GM23338 (cell line): ENCODE measurements at regions not wholly inside any gene's neighbourhood (a gene's known extent, or its start where the extent isn't known, plus 50 kb on each side); places are given as distances from the start of the nearest gene placed in this dataset.

Source experiments
- ATAC-seq: fragments of 200-7000 bp; cut with Tn5 transposase; 3 replicates; pipeline ENCODE4 v1.9.1; 2020
- DNase-seq: peaks from one replicate; pipeline ENCODE4 v3.0.0-alpha.2; 2015; ENCODE audit warnings: low spot score
- H2AFZ ChIP-seq: fragments of 200-600 bp; sonication (generic); 2 replicates; pipeline ENCODE4 v1.8.0; 2016; ENCODE audit warnings: antibody characterized with exemption, mild to moderate bottlenecking, moderate library complexity
- H3F3A ChIP-seq: fragments of 200-600 bp; sonication (generic); replicated peaks from 2 replicates; pipeline ENCODE4 v1.8.0; 2017; ENCODE audit warnings: antibody characterized with exemption, mixed run types, low read depth
- H3K27ac ChIP-seq: fragments of 200-600 bp; sonication (generic); 2 replicates; pipeline ENCODE4 v1.6.1; 2016; ENCODE audit warnings: low read depth
- H3K27me3 ChIP-seq: fragments of 200-600 bp; sonication (generic); 2 replicates; pipeline ENCODE4 v1.8.0; 2016; ENCODE audit warnings: mild to moderate bottlenecking, mixed run types, moderate library complexity; ENCODE audit not compliant: insufficient read depth
- H3K36me3 ChIP-seq: fragments of 200-600 bp; sonication (generic); 2 replicates; pipeline ENCODE4 v1.8.0; 2016; ENCODE audit warnings: mild to moderate bottlenecking; ENCODE audit not compliant: insufficient read depth
- H3K4me1 ChIP-seq: fragments of 200-600 bp; sonication (generic); 2 replicates; pipeline ENCODE4 v1.8.0; 2016; ENCODE audit warnings: mild to moderate bottlenecking, moderate library complexity; ENCODE audit not compliant: insufficient read depth
- H3K4me2 ChIP-seq: fragments of 200-600 bp; sonication (generic); 2 replicates; pipeline ENCODE4 v1.7.1; 2017; ENCODE audit warnings: mixed run types
- H3K4me3 ChIP-seq: fragments of 200-600 bp; sonication (generic); 2 replicates; pipeline ENCODE4 v1.6.1; 2016; ENCODE audit warnings: mixed run types
- H3K79me2 ChIP-seq: fragments of 200-600 bp; sonication (generic); replicated peaks from 2 replicates; pipeline ENCODE4 v1.8.0; 2017; ENCODE audit warnings: mild to moderate bottlenecking; ENCODE audit not compliant: insufficient read depth
- H3K9me2 ChIP-seq: fragments of 200-600 bp; sonication (generic); 2 replicates; pipeline ENCODE4 v1.8.0; 2017; ENCODE audit not compliant: insufficient read depth
- H4K20me1 ChIP-seq: fragments of 200-600 bp; sonication (generic); replicated peaks from 2 replicates; pipeline ENCODE4 v1.8.0; 2017; ENCODE audit warnings: mild to moderate bottlenecking; ENCODE audit not compliant: insufficient read depth
- H3K27ac Mint-ChIP-seq: 2 replicates; pipeline ENCODE4 v1.8.0; 2020; ENCODE audit warnings: inconsistent platforms, mild to moderate bottlenecking, moderate library complexity, mixed read lengths
- H3K27me3 Mint-ChIP-seq: 3 replicates; pipeline ENCODE4 v1.8.0; 2022; ENCODE audit warnings: low read depth, mild to moderate bottlenecking, moderate library complexity, mixed read lengths, inconsistent platforms; ENCODE audit not compliant: insufficient read depth, poor library complexity
- H3K36me3 Mint-ChIP-seq: 3 replicates; pipeline ENCODE4 v1.8.0; 2021; ENCODE audit warnings: low read depth, mild to moderate bottlenecking, inconsistent platforms, moderate library complexity, mixed read lengths
- H3K4me1 Mint-ChIP-seq: 3 replicates; pipeline ENCODE4 v1.8.0; 2020; ENCODE audit warnings: mild to moderate bottlenecking, inconsistent platforms, mixed read lengths
- H3K4me3 Mint-ChIP-seq: 3 replicates; pipeline ENCODE4 v1.8.0; 2021; ENCODE audit warnings: moderate library complexity, mild to moderate bottlenecking, inconsistent platforms, mixed read lengths
- H3K9me3 Mint-ChIP-seq: 3 replicates; pipeline ENCODE4 v1.8.0; 2020; ENCODE audit warnings: moderate library complexity, mild to moderate bottlenecking, inconsistent platforms, mixed read lengths
- NANOG ChIP-seq: IDR thresholded peaks from 2 replicates; pipeline ENCODE4 v1.6.1; 2016; ENCODE audit warnings: antibody characterized with exemption, borderline replicate concordance
- POLR2AphosphoS5 ChIP-seq: IDR thresholded peaks from 2 replicates; pipeline ENCODE4 v1.6.1; 2016; ENCODE audit warnings: antibody characterized with exemption, low read depth
- STAT1 ChIP-seq: IDR thresholded peaks from one replicate; pipeline ENCODE4 v1.6.1; 2016; ENCODE audit warnings: antibody characterized with exemption; ENCODE audit not compliant: unreplicated experiment
- TF ChIP-seq, protein P1 (sequence below): fragments of 250-450 bp; sonication (Bioruptor Pico); IDR thresholded peaks from 2 replicates; pipeline ENCODE4 v1.5.0; 2020; ENCODE audit warnings: mild to moderate bottlenecking, moderate library complexity
- TF ChIP-seq, protein P2 (sequence below), 2 experiments: fragments of 200-600 bp in 1 of 2; sonication (generic) in 1 of 2; conservative IDR thresholded peaks; 2 replicates each; pipeline versions ENCODE4 v1.5.1 to v1.6.1; 2016 to 2017; ENCODE audit warnings: antibody characterized with exemption in 2 of 2, low read depth in 2 of 2, mild to moderate bottlenecking in 2 of 2, moderate library complexity in 1 of 2
- TF ChIP-seq, protein P3 (sequence below): IDR thresholded peaks from 2 replicates; pipeline ENCODE4 v1.6.1; 2016; ENCODE audit warnings: antibody characterized with exemption

DNA sequence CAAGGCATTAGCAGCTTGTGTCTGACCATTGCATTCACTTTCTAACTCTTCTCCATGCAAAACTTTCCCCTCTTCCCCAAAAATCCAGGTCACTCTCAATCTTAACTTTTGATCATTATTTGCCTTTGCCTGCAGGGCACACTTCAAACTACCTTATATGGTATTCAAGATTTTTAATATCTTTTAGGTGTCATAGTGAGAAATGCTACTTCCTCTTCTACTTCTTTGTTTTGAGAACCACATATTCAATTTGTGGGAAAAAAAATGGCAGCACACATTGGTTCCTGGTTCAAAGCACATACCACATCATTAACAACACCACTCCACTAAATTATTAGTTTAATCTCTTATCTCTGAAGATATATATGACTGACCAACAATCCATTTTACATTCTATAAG is 1267.0 kb upstream of the CITED2 start (continued):
- TF ChIP-seq, protein P1, sequence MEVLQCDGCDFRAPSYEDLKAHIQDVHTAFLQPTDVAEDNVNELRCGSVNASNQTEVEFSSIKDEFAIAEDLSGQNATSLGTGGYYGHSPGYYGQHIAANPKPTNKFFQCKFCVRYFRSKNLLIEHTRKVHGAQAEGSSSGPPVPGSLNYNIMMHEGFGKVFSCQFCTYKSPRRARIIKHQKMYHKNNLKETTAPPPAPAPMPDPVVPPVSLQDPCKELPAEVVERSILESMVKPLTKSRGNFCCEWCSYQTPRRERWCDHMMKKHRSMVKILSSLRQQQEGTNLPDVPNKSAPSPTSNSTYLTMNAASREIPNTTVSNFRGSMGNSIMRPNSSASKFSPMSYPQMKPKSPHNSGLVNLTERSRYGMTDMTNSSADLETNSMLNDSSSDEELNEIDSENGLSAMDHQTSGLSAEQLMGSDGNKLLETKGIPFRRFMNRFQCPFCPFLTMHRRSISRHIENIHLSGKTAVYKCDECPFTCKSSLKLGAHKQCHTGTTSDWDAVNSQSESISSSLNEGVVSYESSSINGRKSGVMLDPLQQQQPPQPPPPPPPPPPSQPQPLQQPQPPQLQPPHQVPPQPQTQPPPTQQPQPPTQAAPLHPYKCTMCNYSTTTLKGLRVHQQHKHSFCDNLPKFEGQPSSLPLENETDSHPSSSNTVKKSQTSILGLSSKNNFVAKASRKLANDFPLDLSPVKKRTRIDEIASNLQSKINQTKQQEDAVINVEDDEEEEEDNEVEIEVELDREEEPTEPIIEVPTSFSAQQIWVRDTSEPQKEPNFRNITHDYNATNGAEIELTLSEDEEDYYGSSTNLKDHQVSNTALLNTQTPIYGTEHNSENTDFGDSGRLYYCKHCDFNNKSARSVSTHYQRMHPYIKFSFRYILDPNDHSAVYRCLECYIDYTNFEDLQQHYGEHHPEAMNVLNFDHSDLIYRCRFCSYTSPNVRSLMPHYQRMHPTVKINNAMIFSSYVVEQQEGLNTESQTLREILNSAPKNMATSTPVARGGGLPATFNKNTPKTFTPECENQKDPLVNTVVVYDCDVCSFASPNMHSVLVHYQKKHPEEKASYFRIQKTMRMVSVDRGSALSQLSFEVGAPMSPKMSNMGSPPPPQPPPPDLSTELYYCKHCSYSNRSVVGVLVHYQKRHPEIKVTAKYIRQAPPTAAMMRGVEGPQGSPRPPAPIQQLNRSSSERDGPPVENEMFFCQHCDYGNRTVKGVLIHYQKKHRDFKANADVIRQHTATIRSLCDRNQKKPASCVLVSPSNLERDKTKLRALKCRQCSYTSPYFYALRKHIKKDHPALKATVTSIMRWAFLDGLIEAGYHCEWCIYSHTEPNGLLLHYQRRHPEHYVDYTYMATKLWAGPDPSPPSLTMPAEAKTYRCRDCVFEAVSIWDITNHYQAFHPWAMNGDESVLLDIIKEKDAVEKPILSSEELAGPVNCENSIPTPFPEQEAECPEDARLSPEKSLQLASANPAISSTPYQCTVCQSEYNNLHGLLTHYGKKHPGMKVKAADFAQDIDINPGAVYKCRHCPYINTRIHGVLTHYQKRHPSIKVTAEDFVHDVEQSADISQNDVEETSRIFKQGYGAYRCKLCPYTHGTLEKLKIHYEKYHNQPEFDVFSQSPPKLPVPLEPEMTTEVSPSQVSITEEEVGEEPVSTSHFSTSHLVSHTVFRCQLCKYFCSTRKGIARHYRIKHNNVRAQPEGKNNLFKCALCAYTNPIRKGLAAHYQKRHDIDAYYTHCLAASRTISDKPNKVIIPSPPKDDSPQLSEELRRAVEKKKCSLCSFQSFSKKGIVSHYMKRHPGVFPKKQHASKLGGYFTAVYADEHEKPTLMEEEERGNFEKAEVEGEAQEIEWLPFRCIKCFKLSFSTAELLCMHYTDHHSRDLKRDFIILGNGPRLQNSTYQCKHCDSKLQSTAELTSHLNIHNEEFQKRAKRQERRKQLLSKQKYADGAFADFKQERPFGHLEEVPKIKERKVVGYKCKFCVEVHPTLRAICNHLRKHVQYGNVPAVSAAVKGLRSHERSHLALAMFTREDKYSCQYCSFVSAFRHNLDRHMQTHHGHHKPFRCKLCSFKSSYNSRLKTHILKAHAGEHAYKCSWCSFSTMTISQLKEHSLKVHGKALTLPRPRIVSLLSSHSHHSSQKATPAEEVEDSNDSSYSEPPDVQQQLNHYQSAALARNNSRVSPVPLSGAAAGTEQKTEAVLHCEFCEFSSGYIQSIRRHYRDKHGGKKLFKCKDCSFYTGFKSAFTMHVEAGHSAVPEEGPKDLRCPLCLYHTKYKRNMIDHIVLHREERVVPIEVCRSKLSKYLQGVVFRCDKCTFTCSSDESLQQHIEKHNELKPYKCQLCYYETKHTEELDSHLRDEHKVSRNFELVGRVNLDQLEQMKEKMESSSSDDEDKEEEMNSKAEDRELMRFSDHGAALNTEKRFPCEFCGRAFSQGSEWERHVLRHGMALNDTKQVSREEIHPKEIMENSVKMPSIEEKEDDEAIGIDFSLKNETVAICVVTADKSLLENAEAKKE: no peak

DNA sequence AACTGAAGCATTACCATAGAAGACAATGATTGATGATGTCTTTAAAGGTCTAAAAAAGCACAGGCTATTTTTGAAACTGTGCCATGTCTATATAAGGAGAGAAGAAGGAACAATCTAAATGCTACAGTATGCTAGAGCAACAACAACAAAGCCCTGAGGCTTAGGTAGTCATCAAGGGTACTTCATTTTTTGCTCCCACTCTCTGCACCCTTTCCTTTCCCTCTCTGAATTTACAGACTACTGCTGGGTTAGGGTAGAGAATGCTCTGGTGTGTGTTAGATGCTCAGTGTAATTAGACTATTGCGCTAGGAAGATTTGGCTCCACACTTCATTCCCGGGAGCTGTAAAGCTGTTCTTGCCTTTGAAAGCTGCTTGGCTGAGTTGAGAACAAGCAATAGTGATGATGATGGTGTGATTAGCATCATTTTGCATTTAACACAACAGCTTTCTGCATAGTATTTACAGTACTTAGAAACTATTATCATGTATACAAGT is 1262.5 kb upstream of the CITED2 start:
- peak; percentile 84 for ATAC-seq
- Histone ChIP-seq H4K20me1 (no peaks in the 10 kb centered on the region), H2AFZ (no peak overlapping the region), H3K4me2 (peak overlapping the region; percentile 3; the same call in 1 of the 2 replicates), H3K9me2 (peaks cover 12% of the 10 kb centered on the region), H3K79me2 (no peaks in the 10 kb centered on the region), H3K27ac (no peak overlapping the region), H3K4me3 (no peak overlapping the region), H3K4me1 (peaks cover 13% of the 10 kb centered on the region), H3F3A (no peaks in the 10 kb centered on the region), H3K27me3 (peaks cover 9% of the 10 kb centered on the region; the same call in 1 of the 2 replicates), H3K36me3 (no peaks in the 10 kb centered on the region)
- H3K36me3 Mint-ChIP-seq: peaks cover 6% of the 10 kb centered on the region; the same call in 2 of the 3 replicates
- no peak overlapping the region for H3K27ac Mint-ChIP-seq
- TF ChIP-seq POLR2AphosphoS5 (no peak), NANOG (peak; percentile 98)
- H3K27me3 Mint-ChIP-seq: peaks cover 4% of the 10 kb centered on the region
- no peak overlapping the region for H3K4me3 Mint-ChIP-seq
- peak; percentile 48 for DNase-seq
- H3K9me3 Mint-ChIP-seq: peaks cover 7% of the 10 kb centered on the region; the same call in 2 of the 3 replicates
- peaks cover 17% of the 10 kb centered on the region for H3K4me1 Mint-ChIP-seq

DNA sequence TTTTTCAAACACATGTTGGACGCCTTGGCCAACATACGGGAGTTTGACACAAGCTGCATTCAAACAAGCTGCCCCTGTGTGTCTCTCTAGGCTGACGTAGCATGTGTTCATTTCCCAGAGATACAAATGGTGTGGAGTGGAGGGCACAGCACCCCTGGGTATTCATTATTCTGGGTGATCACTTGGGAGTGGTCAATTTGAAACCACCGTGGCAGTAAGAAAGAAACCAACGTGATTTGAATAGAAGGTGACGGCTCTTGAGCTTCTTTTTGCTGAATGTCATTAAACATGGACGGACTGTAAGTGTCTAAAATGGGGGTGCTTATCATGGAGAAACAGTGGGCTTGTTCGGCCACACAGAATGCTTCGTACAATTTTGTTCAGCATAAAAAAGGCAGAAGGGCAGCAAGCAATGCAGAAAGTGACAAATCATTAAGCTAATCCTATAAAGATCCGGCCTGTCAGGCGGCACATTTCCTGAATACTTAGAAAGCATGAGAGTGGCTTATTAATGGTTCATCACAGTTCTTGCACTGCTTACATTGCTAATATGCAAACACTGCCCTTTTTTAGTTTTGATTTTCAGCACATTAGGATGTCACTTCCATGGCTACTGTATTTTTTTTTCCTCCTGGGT is 1261.9 kb upstream of the CITED2 start:
- Histone ChIP-seq H3K27ac (no peak overlapping the region), H3K9me2 (peaks cover 8% of the 10 kb centered on the region; the same call in 1 of the 2 replicates), H3K79me2 (no peaks in the 10 kb centered on the region), H3F3A (no peaks in the 10 kb centered on the region), H3K36me3 (no peaks in the 10 kb centered on the region), H3K4me3 (no peak overlapping the region), H3K27me3 (peaks cover 9% of the 10 kb centered on the region; the same call in 1 of the 2 replicates), H4K20me1 (no peaks in the 10 kb centered on the region), H2AFZ (no peak overlapping the region), H3K4me2 (peak overlapping the region; percentile 3; the same call in 1 of the 2 replicates), H3K4me1 (peaks cover 13% of the 10 kb centered on the region)
- Mint-ChIP-seq H3K4me3 (no peak overlapping the region), H3K27me3 (peaks cover 4% of the 10 kb centered on the region), H3K9me3 (peaks cover 7% of the 10 kb centered on the region; the same call in 2 of the 3 replicates), H3K36me3 (peaks cover 6% of the 10 kb centered on the region; the same call in 2 of the 3 replicates), H3K27ac (no peak overlapping the region), H3K4me1 (peaks cover 17% of the 10 kb centered on the region)
- ATAC-seq (no peak), DNase-seq (no peak)
- TF ChIP-seq STAT1 (no peak), POLR2AphosphoS5 (no peak)
- TF ChIP-seq, protein P2, sequence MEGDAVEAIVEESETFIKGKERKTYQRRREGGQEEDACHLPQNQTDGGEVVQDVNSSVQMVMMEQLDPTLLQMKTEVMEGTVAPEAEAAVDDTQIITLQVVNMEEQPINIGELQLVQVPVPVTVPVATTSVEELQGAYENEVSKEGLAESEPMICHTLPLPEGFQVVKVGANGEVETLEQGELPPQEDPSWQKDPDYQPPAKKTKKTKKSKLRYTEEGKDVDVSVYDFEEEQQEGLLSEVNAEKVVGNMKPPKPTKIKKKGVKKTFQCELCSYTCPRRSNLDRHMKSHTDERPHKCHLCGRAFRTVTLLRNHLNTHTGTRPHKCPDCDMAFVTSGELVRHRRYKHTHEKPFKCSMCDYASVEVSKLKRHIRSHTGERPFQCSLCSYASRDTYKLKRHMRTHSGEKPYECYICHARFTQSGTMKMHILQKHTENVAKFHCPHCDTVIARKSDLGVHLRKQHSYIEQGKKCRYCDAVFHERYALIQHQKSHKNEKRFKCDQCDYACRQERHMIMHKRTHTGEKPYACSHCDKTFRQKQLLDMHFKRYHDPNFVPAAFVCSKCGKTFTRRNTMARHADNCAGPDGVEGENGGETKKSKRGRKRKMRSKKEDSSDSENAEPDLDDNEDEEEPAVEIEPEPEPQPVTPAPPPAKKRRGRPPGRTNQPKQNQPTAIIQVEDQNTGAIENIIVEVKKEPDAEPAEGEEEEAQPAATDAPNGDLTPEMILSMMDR (conservative IDR thresholded peaks at IDR 0.05; ENCODE audit: low read depth in 2 of 2): no peak
- TF ChIP-seq, protein P3, sequence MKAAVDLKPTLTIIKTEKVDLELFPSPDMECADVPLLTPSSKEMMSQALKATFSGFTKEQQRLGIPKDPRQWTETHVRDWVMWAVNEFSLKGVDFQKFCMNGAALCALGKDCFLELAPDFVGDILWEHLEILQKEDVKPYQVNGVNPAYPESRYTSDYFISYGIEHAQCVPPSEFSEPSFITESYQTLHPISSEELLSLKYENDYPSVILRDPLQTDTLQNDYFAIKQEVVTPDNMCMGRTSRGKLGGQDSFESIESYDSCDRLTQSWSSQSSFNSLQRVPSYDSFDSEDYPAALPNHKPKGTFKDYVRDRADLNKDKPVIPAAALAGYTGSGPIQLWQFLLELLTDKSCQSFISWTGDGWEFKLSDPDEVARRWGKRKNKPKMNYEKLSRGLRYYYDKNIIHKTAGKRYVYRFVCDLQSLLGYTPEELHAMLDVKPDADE: no peak
